SK-N-SH treated with all-trans-retinoic acid at 6 μM for 48 hours (cell line): ENCODE measurements at regions not wholly inside any gene's neighbourhood (a gene's known extent, or its start where the extent isn't known, plus 50 kb on each side); places are given as distances from the start of the nearest gene placed in this dataset.
"Not testable (repeated sequence)": the region's sequence is repeated elsewhere in the genome, so short reads cannot be mapped to it uniquely, and the experiment has no call there.

Experiments used
- ATAC-seq: fragments of 200-7000 bp; cut with Tn5 transposase; 3 replicates; pipeline ENCODE4 v1.9.1; 2020; ENCODE audit warnings: mild to moderate bottlenecking, moderate library complexity
- BACH2 ChIP-seq: fragments of 250-450 bp; sonication (Bioruptor Pico); IDR thresholded peaks from 2 replicates; pipeline ENCODE4 v1.9.0; 2021; ENCODE audit warnings: mild to moderate bottlenecking, borderline replicate concordance
- CREB5 ChIP-seq: fragments of 250-450 bp; sonication (Bioruptor Pico); IDR thresholded peaks from 2 replicates; pipeline ENCODE4 v1.5.1; 2020; ENCODE audit warnings: low read depth, mild to moderate bottlenecking, moderate library complexity
- CSRNP3 ChIP-seq: fragments of 250-450 bp; sonication (Bioruptor Pico); IDR thresholded peaks from 2 replicates; pipeline ENCODE4 v1.5.1; 2021; ENCODE audit warnings: mild to moderate bottlenecking, moderate library complexity
- ESRRG ChIP-seq: fragments of 250-450 bp; sonication (Bioruptor Pico); IDR thresholded peaks from 2 replicates; pipeline ENCODE4 v1.6.1; 2021; ENCODE audit warnings: mild to moderate bottlenecking
- ISL1 ChIP-seq: fragments of 250-450 bp; sonication (Bioruptor Pico); IDR thresholded peaks from 2 replicates; pipeline ENCODE4 v2.1.2; 2022; ENCODE audit warnings: mild to moderate bottlenecking, moderate library complexity
- OSR1 ChIP-seq: fragments of 250-450 bp; sonication (Bioruptor Pico); IDR thresholded peaks from 2 replicates; pipeline ENCODE4 v1.8.0; 2022; ENCODE audit warnings: moderate library complexity, mild to moderate bottlenecking, inconsistent platforms
- POU6F1 ChIP-seq: fragments of 250-450 bp; sonication (Bioruptor Pico); IDR thresholded peaks from 2 replicates; pipeline ENCODE4 v1.8.0; 2021; ENCODE audit warnings: low read depth, mild to moderate bottlenecking, moderate library complexity, borderline replicate concordance
- PPARA ChIP-seq: fragments of 250-450 bp; sonication (Bioruptor Pico); IDR thresholded peaks from 2 replicates; pipeline ENCODE4 v1.5.0; 2020; ENCODE audit warnings: mild to moderate bottlenecking, borderline replicate concordance
- RARB ChIP-seq: fragments of 250-450 bp; sonication (Bioruptor Pico); IDR thresholded peaks from 2 replicates; pipeline ENCODE4 v1.8.0; 2021; ENCODE audit warnings: mild to moderate bottlenecking, moderate library complexity
- TCF4 ChIP-seq: fragments of 250-450 bp; sonication (Bioruptor Pico); IDR thresholded peaks from 2 replicates; pipeline ENCODE4 v1.8.0; 2021; ENCODE audit warnings: mild to moderate bottlenecking, moderate library complexity, borderline replicate concordance
- TSHZ2 ChIP-seq: fragments of 250-450 bp; sonication (Bioruptor Pico); IDR thresholded peaks from 2 replicates; pipeline ENCODE4 v1.5.0; 2020; ENCODE audit warnings: mild to moderate bottlenecking, moderate library complexity
- ZC3H10 ChIP-seq: fragments of 250-450 bp; sonication (Bioruptor Pico); IDR thresholded peaks from 2 replicates; pipeline ENCODE4 v1.5.1; 2021; ENCODE audit warnings: mild to moderate bottlenecking, moderate library complexity
- ZFP30 ChIP-seq: fragments of 450-650 bp; formaldehyde crosslinking; IDR thresholded peaks from 2 replicates; pipeline ENCODE4 v1.5.0; 2022; ENCODE audit warnings: mild to moderate bottlenecking, moderate library complexity
- ZNF565 ChIP-seq: fragments of 450-650 bp; formaldehyde crosslinking; conservative IDR thresholded peaks from 2 replicates; pipeline ENCODE4 v1.5.0; 2020; ENCODE audit warnings: low read depth, mild to moderate bottlenecking, moderate library complexity
- ZNF70 ChIP-seq: fragments of 450-650 bp; formaldehyde crosslinking; IDR thresholded peaks from 2 replicates; pipeline ENCODE4 v1.5.0; 2020; ENCODE audit warnings: mild to moderate bottlenecking, moderate library complexity
- ZNF8 ChIP-seq: fragments of 450-650 bp; formaldehyde crosslinking; IDR thresholded peaks from 2 replicates; pipeline ENCODE4 v1.5.0; 2020; ENCODE audit warnings: mild to moderate bottlenecking, moderate library complexity

GRCh38 chr16:60363566-60363965 is 1629.5 kb upstream of the GOT2 start:
- no peak for TF ChIP-seq ESRRG (CRISPR knock-in tag)
- no peak for TF ChIP-seq POU6F1 (CRISPR knock-in tag)
- TF ChIP-seq PPARA (CRISPR knock-in tag), result no peak
- TF ChIP-seq ZC3H10, result no peak
- TF ChIP-seq TCF4, result no peak
- TF ChIP-seq RARB (CRISPR knock-in tag), result no peak
- no peak for TF ChIP-seq ISL1
- TF ChIP-seq ZNF8 (CRISPR knock-in tag), result no peak
- TF ChIP-seq ZNF565 (CRISPR knock-in tag), result no peak
- TF ChIP-seq, all 23 proteins: peak for 0

GRCh38 chr16:60359866-60360265 is 1625.8 kb upstream of the GOT2 start:
- ATAC-seq, result not testable (repeated sequence)

More at GRCh38 chr16:60363566-60363965, 1629.5 kb upstream of the GOT2 start:
- no peak for ATAC-seq

GRCh38 chr16:60359412-60359811 is 1625.3 kb upstream of the GOT2 start:
- ATAC-seq, result not testable (repeated sequence)

- not testable (repeated sequence) for ATAC-seq
Measured at GRCh38 chr16:60357876-60358522, 1623.9 kb upstream of the GOT2 start.

GRCh38 chr16:60346256-60346655 is 1612.1 kb upstream of the GOT2 start:
- ATAC-seq, result no peak

More at GRCh38 chr16:60346256-60346655, 1612.1 kb upstream of the GOT2 start:
- TF ChIP-seq BACH2 (CRISPR knock-in tag) (no peak), ZFP30 (CRISPR knock-in tag) (no peak), CREB5 (CRISPR knock-in tag) (no peak), TSHZ2 (CRISPR knock-in tag) (no peak), PPARA (CRISPR knock-in tag) (no peak), POU6F1 (CRISPR knock-in tag) (no peak), ZNF8 (CRISPR knock-in tag) (no peak), ZNF70 (CRISPR knock-in tag) (no peak), CSRNP3 (CRISPR knock-in tag) (no peak), OSR1 (CRISPR knock-in tag) (no peak)
